Astrocyte (in vitro differentiated cells and primary cell): ENCODE measurements at regions not wholly inside any gene's neighbourhood (a gene's known extent, or its start where the extent isn't known, plus 50 kb on each side); places are given as distances from the start of the nearest gene placed in this dataset.

Experiments
- DNase-seq: peaks from one replicate; pipeline ENCODE4 v3.0.0-alpha.2; 2010; ENCODE audit warnings: low read depth
- FAIRE-seq: peaks from 2 replicates; lab custom pipeline; 2011; peaks lifted over from hg19 to GRCh38; lab: Jason Lieb, UNC
- H2AFZ ChIP-seq: 2 replicates; pipeline ENCODE4 v1.6.0; 2012; ENCODE audit warnings: low read depth, low read length, inconsistent platforms
- H3K27ac ChIP-seq: 2 replicates; pipeline ENCODE4 v1.5.1; 2011; ENCODE audit warnings: low read depth, low read length, inconsistent platforms
- H3K27me3 ChIP-seq: 2 replicates; pipeline ENCODE4 v1.6.0; 2011; ENCODE audit warnings: low read length, inconsistent platforms; ENCODE audit not compliant: insufficient read depth
- H3K36me3 ChIP-seq: 2 replicates; pipeline ENCODE4 v1.5.1; 2011; ENCODE audit warnings: low read length, inconsistent platforms; ENCODE audit not compliant: insufficient read depth
- H3K4me1 ChIP-seq: 2 replicates; pipeline ENCODE4 v1.5.1; 2011; ENCODE audit warnings: low read length, inconsistent platforms; ENCODE audit not compliant: insufficient read depth
- H3K4me2 ChIP-seq: 2 replicates; pipeline ENCODE4 v1.6.0; 2012; ENCODE audit warnings: low read length, inconsistent platforms
- H3K4me3 ChIP-seq: 2 replicates; pipeline ENCODE4 v1.5.1; 2011; ENCODE audit warnings: low read depth, mild to moderate bottlenecking, low read length, inconsistent platforms; ENCODE audit not compliant: insufficient read depth
- H3K79me2 ChIP-seq: 2 replicates; pipeline ENCODE4 v1.6.0; 2012; ENCODE audit warnings: mild to moderate bottlenecking, low read length, inconsistent platforms; ENCODE audit not compliant: insufficient read depth
- H3K9ac ChIP-seq: 2 replicates; pipeline ENCODE4 v1.6.0; 2012; ENCODE audit warnings: mild to moderate bottlenecking, low read length, inconsistent platforms
- H3K9me3 ChIP-seq: 2 replicates; pipeline ENCODE4 v1.5.1; 2012; ENCODE audit warnings: low read depth, mild to moderate bottlenecking, low read length, inconsistent platforms; ENCODE audit not compliant: insufficient read depth
- H4K20me1 ChIP-seq: 2 replicates; pipeline ENCODE4 v1.6.0; 2012; ENCODE audit warnings: low read length, inconsistent platforms; ENCODE audit not compliant: insufficient read depth
- H3K27ac Mint-ChIP-seq: one replicate; pipeline ENCODE4 v1.8.0; 2021; ENCODE audit warnings: mild to moderate bottlenecking, mixed read lengths; ENCODE audit not compliant: unreplicated experiment
- H3K27me3 Mint-ChIP-seq: one replicate; pipeline ENCODE4 v1.8.0; 2021; ENCODE audit warnings: low read depth, mixed read lengths; ENCODE audit not compliant: unreplicated experiment
- H3K36me3 Mint-ChIP-seq: one replicate; pipeline ENCODE4 v1.8.0; 2021; ENCODE audit warnings: low read depth, mixed read lengths; ENCODE audit not compliant: unreplicated experiment
- H3K4me1 Mint-ChIP-seq: one replicate; pipeline ENCODE4 v1.8.0; 2021; ENCODE audit warnings: low read depth, mixed read lengths; ENCODE audit not compliant: unreplicated experiment
- H3K4me3 Mint-ChIP-seq: one replicate; pipeline ENCODE4 v1.8.0; 2021; ENCODE audit warnings: mild to moderate bottlenecking, moderate library complexity, mixed read lengths; ENCODE audit not compliant: unreplicated experiment
- H3K9me3 Mint-ChIP-seq: one replicate; pipeline ENCODE4 v1.8.0; 2021; ENCODE audit warnings: mild to moderate bottlenecking, mixed read lengths; ENCODE audit not compliant: unreplicated experiment
- EZH2 ChIP-seq: IDR thresholded peaks from 2 replicates; pipeline ENCODE4 v1.6.1; 2012; ENCODE audit warnings: mild to moderate bottlenecking, low read length, inconsistent platforms; ENCODE audit not compliant: insufficient read depth
- TF ChIP-seq, protein P1 (sequence below): IDR thresholded peaks from 2 replicates; pipeline ENCODE4 v1.5.1; 2011; ENCODE audit warnings: low read depth, mild to moderate bottlenecking, inconsistent platforms, low read length, moderate library complexity; ENCODE audit not compliant: insufficient read depth

DNA sequence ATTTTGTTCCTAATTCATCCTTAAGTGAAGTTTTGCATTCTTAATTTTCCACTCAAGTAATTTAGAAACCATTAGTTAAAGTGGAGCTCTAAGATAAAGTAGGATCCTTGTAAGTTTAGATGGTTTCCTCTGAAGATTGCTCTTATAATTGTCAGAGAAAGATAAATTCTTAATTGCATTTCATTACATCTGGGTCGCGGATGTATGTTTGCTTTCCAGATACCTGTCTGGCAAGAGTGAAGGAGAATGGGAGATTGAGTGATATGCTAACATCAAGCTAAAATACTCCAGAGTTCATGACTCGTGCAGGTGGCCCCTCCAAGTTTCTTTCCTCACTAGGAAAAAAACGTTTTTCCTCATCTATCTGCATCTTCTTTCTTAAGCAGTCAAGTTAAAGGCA, 361.8 kb downstream of the DOK5 start:
- no peaks in the 10 kb centered on the region for H3K36me3 Mint-ChIP-seq
- DNase-seq (no peak), FAIRE-seq (no peak)
- no peaks in the 10 kb centered on the region for H4K20me1 ChIP-seq
- no peaks in the 10 kb centered on the region for H3K4me1 Mint-ChIP-seq
- no peaks in the 10 kb centered on the region for H3K36me3 ChIP-seq
- H3K9me3 ChIP-seq: peaks cover 2% of the 10 kb centered on the region
- H3K27me3 Mint-ChIP-seq: no peaks in the 10 kb centered on the region
- no peak overlapping the region for H3K4me3 ChIP-seq
- no peak overlapping the region for H3K27ac ChIP-seq
- no peak overlapping the region for H3K4me3 Mint-ChIP-seq
- no peak for TF ChIP-seq EZH2
- TF ChIP-seq, protein P1, sequence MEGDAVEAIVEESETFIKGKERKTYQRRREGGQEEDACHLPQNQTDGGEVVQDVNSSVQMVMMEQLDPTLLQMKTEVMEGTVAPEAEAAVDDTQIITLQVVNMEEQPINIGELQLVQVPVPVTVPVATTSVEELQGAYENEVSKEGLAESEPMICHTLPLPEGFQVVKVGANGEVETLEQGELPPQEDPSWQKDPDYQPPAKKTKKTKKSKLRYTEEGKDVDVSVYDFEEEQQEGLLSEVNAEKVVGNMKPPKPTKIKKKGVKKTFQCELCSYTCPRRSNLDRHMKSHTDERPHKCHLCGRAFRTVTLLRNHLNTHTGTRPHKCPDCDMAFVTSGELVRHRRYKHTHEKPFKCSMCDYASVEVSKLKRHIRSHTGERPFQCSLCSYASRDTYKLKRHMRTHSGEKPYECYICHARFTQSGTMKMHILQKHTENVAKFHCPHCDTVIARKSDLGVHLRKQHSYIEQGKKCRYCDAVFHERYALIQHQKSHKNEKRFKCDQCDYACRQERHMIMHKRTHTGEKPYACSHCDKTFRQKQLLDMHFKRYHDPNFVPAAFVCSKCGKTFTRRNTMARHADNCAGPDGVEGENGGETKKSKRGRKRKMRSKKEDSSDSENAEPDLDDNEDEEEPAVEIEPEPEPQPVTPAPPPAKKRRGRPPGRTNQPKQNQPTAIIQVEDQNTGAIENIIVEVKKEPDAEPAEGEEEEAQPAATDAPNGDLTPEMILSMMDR: no peak
- no peaks in the 10 kb centered on the region for H3K4me1 ChIP-seq
- no peak overlapping the region for H3K27ac Mint-ChIP-seq
- H3K9me3 Mint-ChIP-seq: peaks cover 2% of the 10 kb centered on the region
- H3K27me3 ChIP-seq: no peaks in the 10 kb centered on the region
- no peak overlapping the region for H3K9ac ChIP-seq
- no peak overlapping the region for H3K4me2 ChIP-seq
- H3K79me2 ChIP-seq: no peaks in the 10 kb centered on the region
- no peak overlapping the region for H2AFZ ChIP-seq

DNA sequence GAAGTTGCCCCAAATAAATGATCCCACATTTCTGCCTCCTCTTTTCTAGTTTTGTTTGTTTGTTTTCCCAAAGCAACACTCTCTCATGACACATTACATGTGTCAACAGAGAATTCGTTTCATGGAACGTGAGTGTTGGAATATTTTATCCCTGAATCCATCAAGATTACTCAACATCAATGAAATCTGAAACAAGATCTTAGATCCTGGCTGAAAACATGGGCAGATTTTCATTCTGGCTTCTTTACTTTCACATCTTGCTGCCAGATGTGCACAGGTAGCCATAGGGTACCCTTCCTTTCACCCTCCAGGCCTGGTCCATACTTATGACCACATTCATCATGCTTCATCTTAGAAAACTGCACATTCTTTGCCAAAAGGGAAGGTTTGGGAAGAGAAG, 347.0 kb downstream of the DOK5 start:
- Mint-ChIP-seq H3K27ac (no peak overlapping the region), H3K9me3 (peaks cover 5% of the 10 kb centered on the region), H3K4me3 (no peak overlapping the region), H3K4me1 (no peaks in the 10 kb centered on the region), H3K36me3 (no peaks in the 10 kb centered on the region), H3K27me3 (no peaks in the 10 kb centered on the region)
- H3K36me3 ChIP-seq: no peaks in the 10 kb centered on the region
- no peaks in the 10 kb centered on the region for H3K9me3 ChIP-seq
- no peaks in the 10 kb centered on the region for H3K27me3 ChIP-seq
- H3K4me1 ChIP-seq: no peaks in the 10 kb centered on the region
- H3K79me2 ChIP-seq: no peaks in the 10 kb centered on the region
- no peak overlapping the region for H3K4me3 ChIP-seq
- FAIRE-seq (no peak), DNase-seq (no peak)
- no peaks in the 10 kb centered on the region for H4K20me1 ChIP-seq
- TF ChIP-seq EZH2: no peak
- TF ChIP-seq, protein P1: no peak
- H3K4me2 ChIP-seq: no peak overlapping the region
- no peak overlapping the region for H3K27ac ChIP-seq
- H2AFZ ChIP-seq: no peak overlapping the region
- H3K9ac ChIP-seq: no peak overlapping the region

DNA sequence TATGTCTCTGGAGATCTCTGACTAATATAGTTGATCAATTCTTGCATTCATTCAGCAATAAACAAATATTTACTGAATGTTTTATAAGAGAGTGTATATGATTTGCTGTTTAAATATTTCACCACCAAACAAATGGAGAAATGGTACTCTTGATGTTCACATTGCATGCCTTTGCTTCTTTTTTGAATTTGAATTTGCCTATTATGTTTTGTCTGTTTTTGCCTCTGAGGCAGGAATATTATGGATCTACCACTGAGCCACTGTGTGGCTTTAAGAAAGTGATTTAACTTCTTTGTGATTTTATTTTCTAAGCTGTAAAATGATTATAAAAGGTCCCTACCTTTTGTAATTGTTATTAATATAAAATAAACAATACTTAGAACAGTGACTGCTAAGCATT, 345.0 kb downstream of the DOK5 start:
- no peaks in the 10 kb centered on the region for H3K9me3 Mint-ChIP-seq

More for the DNA sequence above, 345.0 kb downstream of the DOK5 start:
- Histone ChIP-seq H3K27me3 (no peaks in the 10 kb centered on the region), H3K4me3 (no peak overlapping the region), H3K9me3 (no peaks in the 10 kb centered on the region), H4K20me1 (no peaks in the 10 kb centered on the region), H3K27ac (no peak overlapping the region), H2AFZ (no peak overlapping the region), H3K36me3 (no peaks in the 10 kb centered on the region), H3K4me2 (no peak overlapping the region), H3K79me2 (no peaks in the 10 kb centered on the region), H3K9ac (no peak overlapping the region), H3K4me1 (no peaks in the 10 kb centered on the region)
- H3K4me1 Mint-ChIP-seq: no peaks in the 10 kb centered on the region
- no peak for FAIRE-seq
- no peaks in the 10 kb centered on the region for H3K36me3 Mint-ChIP-seq
- no peak overlapping the region for H3K4me3 Mint-ChIP-seq
- no peak overlapping the region for H3K27ac Mint-ChIP-seq
- no peaks in the 10 kb centered on the region for H3K27me3 Mint-ChIP-seq
- no peak for DNase-seq
- no peak for TF ChIP-seq EZH2
- TF ChIP-seq, protein P1: no peak
